ENCODE measurements at regions not wholly inside any gene's neighbourhood (a gene's known extent, or its start where the extent isn't known, plus 50 kb on each side); places are given as distances from the start of the nearest gene placed in this dataset.

DNA sequence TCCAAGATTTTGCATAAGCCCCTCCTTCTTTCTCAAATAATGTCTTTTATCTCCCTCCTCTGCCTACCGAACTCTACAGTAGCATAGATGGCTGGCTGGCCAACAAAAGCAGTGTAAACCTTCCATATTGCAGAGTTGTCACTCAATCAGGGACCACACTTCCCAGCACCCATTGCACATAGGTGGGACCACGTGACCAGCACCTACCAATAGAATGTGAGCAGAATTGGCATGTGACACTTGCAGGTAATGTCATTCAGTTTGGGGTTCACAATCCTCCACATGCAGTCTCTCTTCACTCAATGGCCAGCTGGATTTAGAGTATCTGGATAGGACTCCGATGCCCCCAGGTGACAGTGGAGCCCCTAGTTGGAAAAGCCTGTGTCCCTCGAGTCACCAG, 190.3 kb upstream of the CRY1 start:
- DNase-seq, result no peak

DNA sequence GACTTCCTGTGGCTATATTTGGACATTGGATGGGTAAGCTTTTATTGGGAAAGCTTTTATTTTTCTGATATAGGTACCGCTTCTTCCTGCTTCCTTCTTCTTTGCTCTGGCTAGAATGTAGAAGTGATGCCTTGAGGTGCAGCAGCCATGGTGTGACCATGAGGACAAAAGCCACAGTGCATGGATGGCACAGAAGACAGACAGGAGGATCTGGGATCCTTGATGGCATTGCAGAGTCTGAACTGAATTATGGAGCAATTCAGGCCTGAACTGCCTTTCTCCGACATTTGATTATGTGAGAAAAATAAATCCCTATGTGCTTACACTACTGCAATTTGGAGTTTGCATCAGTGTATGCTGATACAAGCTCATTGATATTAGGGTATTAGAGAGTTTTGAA, 191.3 kb upstream of the CRY1 start:
- no peak for DNase-seq

DNA sequence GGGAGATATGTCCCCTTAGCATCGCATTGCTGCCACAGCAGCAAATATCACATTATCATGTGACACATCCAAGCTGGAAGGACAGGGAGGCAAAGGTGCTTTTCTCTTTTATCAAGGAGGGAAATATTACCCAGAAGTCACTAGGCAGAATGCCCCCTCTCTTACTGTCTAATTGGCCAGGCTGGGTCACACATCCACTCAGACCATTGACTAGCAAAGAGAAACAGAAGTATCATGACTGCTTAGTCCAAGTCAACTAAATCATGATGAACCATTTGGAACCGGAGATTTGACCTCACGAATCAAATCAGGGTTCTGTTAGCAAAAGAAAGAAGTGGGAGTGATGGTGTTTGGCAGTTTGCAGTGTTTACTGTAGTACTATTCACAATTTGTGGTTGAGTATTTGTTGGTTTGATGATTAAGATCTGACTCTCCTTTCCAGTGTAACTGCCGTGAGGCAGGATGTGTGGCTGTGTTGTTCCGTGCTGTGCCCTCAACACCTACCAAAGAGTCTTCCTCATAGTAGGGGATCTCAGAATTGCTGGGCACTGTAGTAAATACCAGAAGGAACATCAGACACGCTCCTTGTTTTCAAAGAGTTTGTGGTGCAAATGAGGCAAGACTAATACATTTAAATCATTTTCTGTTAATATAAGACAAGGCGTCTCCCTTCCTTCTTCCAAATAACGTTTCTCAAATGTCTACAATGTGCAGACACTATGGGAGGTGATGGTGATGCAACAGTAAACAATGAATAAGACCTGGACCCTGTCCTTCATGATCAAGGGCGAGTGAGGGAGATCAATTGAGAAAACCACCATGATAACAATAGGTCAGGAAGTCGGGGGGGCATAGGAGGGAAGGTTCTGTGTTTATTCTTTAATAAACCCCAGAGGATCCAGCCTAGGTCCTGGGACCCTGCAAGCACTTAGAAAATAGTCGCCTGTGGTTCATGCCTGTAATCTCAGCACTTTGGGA, 194.4 kb upstream of the CRY1 start:
- DNase-seq, result peak; percentile 20

DNA sequence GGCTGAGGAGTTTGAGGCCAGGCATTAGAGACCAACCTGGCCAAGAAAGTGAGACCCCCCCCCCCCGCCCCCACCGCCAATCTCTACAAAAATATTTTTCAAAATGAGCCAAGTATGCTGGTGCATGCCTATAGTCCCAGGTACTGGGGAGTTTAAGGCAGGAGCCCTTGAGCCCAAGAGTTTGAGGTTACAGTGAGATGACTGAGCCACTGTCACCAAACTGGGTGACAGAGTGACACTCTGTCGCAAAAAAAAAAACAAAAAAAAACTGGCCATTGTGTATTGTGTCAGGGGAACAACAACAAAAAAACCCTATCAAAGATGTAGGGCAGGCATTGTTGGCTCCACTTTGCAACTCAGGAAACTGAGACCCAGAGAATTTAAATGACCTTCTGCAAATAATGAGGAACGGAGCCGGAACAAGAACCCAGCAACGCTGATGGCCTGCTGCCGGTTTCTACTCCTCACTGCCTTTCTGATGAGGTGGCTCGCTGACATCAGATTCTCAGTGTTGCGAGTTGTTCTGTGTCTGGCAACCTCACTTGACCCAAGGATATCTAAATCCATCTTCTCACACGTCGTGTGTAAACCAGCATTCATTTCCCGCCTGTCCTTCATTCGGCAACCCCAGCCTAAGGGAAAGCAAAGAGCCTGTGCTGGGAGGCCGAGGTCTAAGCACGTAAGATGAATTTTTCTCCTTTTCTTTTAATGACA, 195.2 kb upstream of the CRY1 start:
- DNase-seq, result no peak

DNA sequence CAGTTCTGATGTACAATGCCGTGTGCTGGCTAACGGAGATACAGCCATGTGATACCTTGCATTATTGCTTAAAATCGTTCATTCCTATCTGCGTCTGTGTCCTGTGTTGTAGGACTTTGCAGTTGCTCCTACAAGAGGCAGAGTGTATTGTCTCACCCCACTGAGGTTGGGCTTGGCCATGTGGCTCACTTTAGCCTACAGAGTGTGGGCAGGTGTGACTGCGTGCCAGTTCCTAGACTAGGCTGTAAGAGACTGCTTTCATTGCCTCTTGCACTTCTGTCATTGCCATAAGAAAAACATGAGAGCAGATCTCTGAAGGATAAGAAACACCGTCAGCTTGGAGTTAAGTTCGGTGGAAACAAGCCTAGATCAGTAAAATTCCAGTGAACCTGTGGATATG, 197.7 kb upstream of the CRY1 start:
- DNase-seq, result no peak

DNA sequence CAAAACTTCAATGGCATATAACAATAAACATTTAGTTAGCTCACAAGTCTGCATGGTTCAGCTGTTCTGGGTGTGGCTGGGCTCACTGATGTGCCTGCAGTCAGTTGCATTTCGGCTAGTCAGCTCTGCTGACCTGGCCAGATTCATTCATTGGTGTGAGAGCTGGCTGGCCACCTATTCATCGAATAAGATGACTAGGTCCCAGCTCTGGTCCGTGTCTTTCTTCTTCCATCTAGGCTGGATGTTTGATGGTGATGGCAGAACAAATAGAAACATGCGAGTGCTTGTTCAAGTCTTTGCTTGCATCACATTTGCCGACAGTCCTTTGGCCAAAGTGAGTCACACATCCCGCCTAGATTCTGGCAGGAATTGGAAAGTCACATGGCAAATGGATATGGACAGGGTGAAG, 203.3 kb upstream of the CRY1 start:
- no peak for DNase-seq

DNA sequence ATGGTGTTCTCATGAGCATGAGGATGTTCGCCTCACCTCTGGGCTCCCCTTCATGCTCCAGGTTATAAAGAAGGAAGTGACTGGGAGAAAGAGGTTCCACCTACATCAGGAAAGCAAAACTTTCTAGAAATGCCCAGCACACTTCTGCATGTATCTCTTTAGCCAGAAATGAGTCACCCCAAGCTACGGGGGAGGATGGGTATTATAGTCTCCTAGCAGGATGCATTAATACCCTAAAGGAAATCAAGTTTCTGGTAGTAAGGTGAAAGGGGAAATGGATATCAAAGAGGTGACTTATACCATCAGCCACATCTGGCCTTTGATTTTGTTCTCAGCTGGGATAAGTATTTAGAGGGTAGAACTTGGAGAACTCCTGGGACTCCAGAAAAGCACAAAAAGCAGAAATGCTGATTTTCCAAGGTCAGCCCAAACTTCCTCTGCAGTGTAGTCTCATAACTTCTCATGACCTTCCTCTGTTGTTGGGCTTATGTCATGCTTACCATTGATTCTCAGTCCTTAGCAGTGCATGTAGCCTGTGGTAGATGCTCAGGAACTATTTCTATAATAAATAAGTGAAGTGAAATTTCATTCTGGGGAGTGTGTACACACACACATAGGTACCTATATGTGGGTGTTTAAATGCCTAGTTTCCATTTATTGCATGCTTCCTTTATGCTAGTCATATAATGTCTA, 209.4 kb upstream of the CRY1 start:
- no peak for DNase-seq

DNA sequence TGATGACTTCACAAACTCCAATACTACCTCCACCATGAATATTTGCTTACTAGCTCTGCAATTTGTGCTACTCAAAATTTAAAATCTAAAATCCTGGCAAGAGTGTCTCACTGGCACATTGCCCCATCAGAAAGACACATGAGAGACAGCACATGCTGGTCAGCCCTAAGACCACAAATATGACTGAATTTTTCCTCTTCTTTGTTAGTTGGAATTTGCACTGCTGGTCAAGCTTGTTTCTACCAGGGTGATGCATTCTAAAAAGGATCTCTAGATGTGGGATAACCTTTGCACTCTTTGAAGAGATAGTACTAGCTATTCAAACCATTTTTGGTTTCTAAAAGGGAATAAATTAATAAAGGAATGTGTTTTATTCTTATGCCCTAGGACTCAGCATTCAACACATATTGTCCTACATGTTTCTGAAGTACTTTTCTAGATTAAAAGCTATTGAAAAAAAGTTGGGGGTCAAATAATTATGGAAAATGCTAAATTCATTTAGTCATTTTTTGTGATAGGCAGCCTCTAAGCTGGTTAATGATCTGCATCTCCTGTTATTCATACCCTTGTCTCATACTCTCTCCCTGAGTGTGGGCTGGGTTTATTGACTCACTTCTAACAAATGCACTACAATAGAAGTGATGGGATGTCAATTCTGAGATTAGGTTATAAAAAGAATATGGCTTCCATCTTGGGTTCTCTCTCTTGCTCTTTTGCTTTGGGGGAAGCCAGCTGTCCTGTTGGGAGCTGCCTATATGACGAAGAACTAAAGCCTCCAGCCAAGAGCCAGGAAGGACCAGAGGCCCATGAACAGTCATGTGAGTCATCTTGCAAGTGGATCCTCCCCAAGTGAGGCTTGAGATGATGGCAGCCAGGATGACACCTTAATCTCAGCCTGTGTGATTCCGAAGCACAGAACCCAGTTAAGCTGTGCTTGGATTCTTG, 211.5 kb upstream of the CRY1 start:
- DNase-seq, result no peak

DNA sequence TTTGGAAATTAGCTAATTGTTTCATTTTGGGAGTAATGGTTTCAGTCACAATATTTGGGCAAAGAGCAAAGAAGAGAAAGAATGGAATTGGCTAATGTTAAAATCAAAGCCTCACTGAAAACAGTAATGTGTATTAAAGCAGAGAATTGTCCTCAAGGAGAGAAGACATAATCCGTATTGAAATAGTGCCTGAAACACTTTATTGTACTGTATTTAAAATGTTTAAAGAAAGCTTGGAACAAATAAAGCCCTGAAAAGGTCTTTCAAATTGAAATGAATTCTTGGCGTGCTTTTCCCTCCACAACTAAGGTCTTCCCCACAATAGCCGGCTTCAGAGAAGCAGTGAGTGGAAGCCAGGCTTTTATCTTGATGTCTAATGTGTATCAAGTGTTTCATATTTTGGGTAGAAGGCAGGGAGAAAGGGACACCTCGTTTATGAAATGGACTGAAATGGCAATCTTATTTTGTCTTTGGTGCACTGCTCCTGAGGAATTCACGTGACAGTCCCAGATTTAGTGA, 212.9 kb upstream of the CRY1 start:
- no peak for DNase-seq

DNA sequence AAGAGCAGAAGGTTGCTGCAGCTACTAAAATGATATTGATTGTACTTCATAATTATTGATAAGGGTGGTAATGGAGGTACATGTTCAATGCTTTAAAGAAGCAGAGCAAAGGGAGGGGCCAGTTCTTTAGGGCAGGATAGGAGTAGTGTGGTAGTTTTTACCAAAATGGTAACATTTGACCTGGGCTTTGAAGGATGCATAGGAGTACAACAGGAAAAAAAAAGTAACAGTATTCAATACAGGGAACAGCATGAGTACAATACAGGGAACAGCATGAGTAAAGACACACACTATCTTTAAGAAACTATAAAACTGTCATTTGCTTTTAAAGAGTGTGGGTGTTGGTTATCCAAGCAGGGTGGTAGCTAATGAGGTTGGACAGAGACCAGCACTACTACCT, 215.0 kb upstream of the CRY1 start:
- no peak for DNase-seq

DNA sequence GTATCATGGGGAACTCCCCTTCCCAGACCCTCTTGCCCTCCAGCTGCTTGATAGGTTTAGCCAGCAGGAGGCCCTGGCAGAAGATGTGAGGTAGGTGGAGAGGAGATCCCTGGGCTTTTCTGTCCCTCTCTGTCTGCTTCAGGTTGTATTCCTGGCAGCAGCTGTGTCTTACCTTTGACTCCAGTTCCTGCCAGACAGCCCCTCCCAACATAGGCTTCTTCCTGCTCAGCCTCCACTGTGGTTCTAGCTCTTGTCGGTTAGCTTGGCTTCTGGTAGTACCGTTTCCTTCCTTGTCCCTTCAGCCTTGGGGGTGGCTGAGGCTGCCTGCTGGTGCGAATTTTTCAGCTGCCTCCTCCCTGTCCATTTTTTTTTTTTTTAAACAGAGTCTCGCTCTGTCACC, 215.7 kb upstream of the CRY1 start:
- DNase-seq, result no peak

DNA sequence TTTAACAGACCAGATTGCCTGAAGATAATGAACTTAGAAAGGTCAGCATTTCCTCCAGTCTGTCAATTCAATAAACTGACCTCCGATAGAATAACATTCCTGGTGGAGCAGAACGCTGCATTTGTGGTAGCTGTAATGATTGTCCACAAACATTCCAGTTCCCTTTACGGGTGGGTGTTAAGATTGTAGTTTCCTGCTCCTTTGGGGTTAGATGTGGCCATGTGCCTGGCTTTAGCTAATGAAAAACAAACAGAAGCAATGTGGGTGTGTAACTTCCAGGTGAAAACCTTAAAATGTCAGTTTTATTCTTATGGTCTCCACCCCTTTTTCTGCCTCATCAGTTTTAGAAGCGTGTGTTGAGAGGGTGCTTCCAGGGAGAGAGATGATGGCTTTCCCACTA, 217.3 kb upstream of the CRY1 start:
- no peak for DNase-seq

DNA sequence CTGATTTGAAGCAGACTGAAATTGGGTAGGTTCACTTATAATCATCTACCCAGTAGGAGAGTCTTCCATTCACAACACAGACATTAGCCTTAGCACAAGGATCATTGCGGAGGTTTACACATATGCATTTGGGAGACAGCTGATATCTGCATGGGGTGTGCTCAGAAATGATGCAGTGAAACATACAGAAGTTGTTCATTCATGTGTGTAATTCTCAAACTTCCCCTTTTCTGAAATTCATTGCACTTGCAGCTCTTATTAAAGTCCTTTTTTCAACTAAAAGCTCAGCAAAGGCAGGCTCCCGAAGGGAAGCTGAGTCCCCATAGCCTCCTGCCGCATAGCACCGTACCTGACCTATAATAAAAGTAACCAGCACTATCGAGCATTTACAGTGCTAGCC, 218.3 kb upstream of the CRY1 start:
- DNase-seq, result no peak

DNA sequence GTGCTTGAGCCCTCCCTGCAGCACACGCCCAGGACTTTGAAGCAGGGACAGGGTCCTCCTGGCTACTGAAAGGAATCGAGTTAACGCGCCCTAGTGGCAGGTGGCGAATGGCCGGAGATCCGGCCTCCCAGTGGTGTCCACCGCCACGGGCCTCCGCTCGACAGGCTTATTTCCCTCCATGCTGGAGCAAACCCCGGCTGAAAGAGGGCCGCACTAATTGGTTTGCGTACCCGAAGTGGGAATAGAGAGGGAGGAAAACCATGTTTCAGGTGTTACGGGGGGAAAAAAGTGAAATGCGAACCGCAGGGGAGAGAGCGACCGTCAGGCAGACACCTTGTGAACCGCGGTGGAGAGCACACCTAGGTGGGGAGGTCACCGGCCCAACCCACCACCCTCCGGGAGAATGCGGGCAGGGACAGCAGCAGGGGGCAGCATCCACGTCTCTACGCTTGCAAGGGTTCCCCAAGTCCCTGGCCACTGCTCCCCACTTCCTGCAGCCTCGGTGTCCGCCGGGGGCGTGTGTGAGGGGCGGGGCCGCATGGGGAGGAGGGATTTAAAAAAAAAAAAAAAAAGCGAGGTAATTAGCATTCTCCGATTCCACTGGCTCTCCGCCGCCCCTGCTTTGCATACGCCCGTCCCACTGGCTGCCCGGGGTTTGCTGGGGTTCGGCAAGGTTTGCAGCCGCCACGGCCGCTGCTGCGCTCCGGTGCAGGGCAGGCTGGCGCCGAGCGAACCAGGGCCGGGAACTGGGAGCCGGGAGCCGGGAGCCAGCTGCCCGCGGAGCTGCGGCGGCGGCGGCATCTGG, 224.6 kb upstream of the CRY1 start:
- peak; percentile 88 for DNase-seq

DNA sequence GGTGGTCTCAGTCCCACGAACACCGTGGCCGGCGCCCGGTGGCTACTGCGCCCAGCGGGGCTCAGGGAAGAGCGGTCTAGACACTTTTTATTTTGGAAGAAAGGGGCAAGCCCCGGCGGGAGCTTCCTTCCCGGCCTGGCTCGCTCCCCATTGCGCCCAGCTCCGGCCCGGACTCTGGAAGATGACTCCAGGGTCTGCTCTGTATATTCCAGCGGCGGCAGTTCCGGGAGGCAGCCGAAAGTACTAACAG, 225.1 kb upstream of the CRY1 start:
- no peak for DNase-seq

DNA sequence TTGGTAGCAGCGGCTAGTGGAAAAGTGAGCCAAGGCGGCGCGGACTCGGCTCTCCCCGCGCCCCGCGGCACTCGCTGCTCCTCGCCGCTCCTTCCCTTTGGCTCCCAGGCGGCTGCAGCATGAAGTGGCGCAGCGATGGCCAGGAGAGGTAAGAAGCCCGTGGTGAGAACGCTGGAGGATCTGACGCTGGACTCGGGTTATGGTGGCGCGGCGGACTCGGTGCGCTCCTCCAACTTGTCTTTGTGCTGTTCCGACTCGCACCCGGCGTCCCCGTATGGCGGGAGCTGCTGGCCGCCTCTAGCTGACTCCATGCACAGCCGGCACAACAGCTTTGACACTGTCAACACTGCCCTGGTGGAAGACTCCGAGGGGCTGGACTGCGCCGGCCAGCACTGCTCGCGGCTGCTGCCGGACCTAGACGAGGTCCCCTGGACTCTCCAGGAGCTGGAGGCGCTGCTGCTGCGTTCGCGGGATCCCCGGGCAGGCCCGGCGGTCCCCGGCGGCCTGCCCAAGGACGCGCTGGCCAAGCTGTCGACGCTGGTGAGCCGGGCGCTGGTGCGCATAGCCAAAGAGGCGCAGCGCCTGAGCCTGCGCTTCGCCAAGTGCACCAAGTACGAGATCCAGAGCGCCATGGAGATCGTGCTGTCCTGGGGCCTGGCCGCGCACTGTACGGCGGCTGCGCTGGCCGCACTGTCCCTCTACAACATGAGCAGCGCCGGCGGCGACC, 225.6 kb upstream of the CRY1 start:
- no peak for DNase-seq

DNA sequence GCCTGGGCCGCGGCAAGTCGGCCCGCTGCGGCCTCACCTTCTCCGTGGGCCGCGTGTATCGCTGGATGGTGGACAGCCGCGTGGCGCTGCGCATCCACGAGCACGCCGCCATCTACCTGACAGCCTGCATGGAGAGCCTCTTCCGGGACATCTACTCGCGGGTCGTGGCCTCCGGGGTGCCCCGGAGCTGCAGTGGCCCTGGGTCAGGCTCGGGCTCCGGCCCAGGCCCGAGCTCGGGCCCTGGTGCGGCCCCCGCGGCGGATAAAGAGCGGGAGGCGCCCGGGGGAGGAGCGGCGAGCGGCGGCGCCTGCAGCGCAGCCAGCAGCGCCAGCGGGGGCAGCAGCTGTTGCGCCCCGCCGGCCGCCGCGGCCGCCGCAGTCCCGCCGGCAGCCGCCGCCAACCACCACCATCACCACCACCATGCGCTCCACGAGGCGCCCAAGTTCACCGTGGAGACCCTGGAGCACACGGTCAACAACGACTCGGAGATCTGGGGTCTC, 226.2 kb upstream of the CRY1 start:
- no peak for DNase-seq

DNA sequence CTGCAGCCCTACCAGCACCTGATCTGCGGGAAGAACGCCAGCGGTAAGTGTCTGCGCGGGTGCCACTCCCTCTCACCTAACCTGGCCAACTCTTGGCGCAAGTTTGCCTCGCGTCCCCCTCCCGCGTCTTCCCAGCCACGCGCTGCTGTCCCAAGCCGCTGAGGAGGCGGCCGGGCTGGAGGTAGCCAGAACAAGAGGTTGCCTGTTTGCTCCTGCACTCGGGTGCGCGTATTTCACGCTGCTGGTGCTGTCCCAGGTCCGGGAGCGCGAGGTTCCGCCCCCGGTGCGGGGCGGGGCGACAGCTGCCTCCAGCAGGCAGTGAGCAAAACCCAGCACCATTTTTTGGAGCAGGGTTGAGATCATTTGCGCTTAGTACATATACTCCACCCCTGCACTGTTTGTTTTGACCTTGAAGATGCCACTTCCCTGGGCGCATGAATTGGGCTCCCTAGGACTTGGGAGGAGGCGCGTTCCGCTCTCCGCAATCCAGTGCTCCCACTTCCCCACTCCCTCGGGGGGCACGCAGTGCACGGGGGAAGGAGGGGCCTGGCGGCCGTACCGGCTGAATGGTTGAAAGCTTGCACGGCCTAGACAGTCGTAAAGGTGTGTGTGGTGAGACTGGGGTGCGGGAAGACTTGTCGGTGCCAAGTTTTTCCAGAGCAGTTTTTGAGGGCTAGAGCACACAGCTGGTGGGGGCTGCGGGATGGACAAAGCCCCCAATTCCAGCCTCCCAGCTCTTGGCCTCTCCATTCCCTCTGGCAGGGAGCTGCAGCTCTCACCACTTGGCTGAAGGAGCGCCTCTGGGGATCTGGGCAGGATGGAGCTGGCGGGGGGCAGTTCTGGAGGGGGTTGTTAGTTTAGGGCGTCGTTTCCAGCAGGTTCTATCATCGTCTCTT, 226.9 kb upstream of the CRY1 start:
- DNase-seq, result peak; percentile 74

DNA sequence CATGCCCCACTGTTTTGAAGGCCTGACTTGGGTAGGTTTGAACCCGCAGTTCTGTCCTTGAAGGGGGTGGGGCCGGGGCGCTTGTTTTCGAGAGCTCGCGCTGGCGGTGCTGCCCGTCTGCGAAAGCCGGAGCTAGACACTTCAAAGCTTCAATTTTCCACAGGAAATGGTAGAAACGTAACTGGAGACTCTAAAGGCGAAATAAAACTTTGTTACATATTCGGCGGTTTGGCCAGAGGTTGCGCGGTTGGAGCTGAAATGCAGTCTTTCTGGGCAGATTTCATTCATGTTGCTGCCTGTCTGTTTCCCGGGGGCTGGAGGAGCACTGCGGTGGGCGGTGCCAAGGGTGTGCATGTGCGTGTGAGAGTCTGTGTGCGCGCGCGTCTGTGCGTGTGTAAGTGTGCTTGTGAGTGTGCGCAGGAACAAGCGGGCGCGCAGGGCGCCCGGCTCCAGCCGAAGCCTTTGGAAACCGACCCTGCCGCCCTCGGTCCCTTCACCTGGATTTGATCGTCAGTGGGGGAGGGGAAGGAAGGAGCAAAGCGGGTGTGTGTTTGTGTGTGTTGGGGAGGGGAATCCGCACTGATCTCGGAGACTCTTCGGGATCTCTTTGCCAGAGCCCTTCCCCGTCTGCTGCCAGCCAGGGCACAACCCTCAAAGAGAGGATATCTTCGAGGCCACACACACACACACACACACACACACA, 227.7 kb upstream of the CRY1 start:
- peak; percentile 70 for DNase-seq
